Astrocyte of the spinal cord (primary cell): ENCODE measurements at regions not wholly inside any gene's neighbourhood (a gene's known extent, or its start where the extent isn't known, plus 50 kb on each side); places are given as distances from the start of the nearest gene placed in this dataset.

Experiments
- DNase-seq: peaks from one replicate; pipeline ENCODE4 v3.0.0; 2011; ENCODE audit warnings: low read depth, low spot score
- H3K4me3 ChIP-seq: 2 replicates; pipeline ENCODE4 v1.5.1; 2011; ENCODE audit warnings: low read depth, mild to moderate bottlenecking, low read length, moderate library complexity
- in situ Hi-C: cut with HindIII; loops from 2 replicates; pipeline ENCODE4 v1.10.0; 2017; ENCODE audit warnings: low sequenced_read_pairs
- TF ChIP-seq, protein P1 (sequence below): IDR thresholded peaks from 2 replicates; pipeline ENCODE4 v1.5.1; 2012; ENCODE audit warnings: low read depth, mild to moderate bottlenecking, low read length, inconsistent platforms

DNA sequence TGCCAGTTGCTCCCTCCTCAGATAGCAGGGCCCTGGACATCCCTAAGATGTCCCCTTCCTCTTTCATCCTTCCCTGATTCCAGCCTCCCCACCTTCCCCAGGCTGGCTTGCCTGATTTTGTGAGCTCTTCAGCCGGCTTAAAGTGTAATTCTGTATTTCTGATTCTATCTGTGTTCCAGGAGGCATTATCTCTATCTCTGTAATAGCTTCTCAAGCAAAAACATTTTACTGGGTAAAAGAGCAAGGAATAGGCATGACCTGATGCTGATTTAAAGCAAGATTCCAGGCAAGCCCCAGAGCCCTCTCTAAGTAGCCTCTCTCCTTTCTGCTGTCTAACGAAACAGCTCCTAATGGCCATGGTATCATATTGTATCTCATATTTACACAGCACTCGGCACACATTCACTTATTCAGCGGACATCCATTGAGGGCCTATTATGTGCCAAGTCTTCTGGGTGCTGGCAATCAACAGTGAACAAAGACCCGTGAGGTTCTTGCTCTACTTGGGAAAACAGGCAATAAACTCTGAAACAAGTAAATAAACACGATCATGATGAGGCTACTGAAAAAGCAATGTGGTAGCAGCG lies 100.9 kb upstream of the MSX2 start:
- TF ChIP-seq, protein P1, sequence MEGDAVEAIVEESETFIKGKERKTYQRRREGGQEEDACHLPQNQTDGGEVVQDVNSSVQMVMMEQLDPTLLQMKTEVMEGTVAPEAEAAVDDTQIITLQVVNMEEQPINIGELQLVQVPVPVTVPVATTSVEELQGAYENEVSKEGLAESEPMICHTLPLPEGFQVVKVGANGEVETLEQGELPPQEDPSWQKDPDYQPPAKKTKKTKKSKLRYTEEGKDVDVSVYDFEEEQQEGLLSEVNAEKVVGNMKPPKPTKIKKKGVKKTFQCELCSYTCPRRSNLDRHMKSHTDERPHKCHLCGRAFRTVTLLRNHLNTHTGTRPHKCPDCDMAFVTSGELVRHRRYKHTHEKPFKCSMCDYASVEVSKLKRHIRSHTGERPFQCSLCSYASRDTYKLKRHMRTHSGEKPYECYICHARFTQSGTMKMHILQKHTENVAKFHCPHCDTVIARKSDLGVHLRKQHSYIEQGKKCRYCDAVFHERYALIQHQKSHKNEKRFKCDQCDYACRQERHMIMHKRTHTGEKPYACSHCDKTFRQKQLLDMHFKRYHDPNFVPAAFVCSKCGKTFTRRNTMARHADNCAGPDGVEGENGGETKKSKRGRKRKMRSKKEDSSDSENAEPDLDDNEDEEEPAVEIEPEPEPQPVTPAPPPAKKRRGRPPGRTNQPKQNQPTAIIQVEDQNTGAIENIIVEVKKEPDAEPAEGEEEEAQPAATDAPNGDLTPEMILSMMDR = no peak
- no peak overlapping the region for H3K4me3 ChIP-seq
- in situ Hi-C loops = no loop called here
- no peak for DNase-seq

DNA sequence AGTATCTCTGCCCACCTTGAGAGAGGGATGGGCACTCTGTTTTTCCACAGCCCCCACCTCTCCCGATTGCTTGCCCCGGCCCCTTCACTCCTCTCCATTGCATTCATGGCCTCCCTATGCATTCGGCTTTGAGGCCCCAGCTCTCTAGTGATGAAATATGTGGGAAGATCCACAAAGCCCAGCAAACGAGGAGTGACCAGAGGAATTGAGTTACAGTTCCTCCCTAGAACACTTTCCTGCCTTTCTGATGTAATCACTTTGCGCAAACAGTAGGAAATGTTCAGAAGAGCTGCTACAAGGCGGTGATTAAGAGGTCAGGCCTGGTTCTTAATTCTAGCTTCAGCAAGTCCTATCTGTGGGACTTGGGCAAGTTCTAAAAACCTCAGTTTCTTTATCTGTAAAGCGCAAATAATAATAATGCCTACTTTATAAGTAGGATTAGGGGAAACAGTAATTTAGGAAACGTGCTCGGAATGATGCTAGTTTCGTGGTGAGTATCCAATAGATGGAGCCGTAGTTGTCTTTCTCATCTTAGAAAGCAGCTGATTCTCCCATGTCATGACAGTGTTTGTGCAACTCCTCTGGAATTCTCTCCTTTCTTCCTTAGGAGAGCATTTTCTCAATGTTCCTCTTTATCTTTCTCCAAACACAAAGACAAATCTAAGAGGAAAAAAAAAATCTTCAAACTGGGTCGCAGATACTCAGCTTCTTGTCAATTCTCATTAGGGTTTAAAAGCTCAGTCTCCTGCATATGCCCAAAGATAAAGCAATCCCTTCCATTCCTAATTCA lies 99.5 kb upstream of the MSX2 start:
- TF ChIP-seq, protein P1 = no peak
- in situ Hi-C loops = no loop called here
- no peak overlapping the region for H3K4me3 ChIP-seq
- DNase-seq = no peak

DNA sequence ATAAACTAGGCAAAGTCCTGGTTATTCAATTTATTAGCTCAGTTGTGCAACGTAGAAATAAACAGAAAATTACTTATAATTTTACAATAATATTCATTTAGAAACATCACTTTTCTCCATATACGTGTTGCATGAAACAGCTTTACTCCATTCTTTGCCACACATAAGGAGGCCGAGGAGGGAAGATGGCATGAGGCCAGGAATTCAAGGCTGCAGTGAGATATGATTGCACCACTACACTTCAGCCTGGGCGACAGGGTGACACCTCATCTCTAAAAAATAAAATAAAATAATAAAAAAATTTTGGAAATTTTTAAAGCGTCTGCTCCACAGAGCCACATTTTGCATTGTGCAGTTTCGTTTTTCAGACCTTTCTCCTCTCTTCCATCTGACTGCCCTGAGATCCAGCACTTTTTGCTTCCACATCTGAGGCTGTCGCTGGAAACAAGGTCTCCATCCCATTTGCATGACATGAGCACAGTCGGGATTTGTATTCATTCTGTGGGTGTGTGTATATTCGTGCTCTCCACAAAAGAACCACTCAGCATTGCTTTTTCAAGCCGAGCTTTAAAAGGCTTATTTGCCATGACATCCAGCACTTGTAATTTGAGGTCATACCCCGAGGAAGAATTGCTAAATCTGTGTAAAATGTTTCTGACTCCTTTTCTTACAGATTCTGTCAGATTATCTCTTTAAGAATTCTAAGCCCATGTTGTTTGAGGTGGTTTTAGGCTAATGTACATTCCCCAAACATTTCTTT lies 98.6 kb upstream of the MSX2 start:
- TF ChIP-seq, protein P1 = no peak
- DNase-seq = no peak
- in situ Hi-C loops = no loop called here
- H3K4me3 ChIP-seq = no peak overlapping the region

DNA sequence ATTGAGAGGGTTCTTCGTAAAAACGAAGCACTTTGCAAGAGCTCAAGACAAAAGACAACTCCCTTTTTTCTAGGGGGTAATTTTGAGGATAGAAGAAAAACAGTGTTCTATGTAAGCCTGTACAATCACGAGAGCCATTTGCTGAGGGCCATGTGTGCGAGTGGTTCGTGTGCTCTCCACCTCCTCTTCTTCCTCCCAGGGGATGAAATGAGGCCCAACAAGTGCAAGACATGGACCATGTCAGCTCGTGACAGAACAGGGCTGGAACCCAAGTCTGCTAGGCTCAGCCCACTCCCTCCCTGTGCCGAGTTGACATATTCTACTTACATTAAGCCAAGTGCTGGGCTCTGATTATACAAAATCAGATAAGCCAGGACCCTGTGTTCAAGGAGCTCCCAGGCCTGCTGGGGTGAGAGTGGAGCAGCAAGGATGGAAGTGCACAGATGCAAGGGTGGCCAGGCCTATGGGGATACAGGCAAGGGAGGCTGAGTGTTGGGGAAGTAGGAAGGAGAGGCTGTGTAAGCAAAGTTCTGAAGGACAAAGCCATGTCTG lies 97.9 kb upstream of the MSX2 start:
- DNase-seq = no peak
- TF ChIP-seq, protein P1 = no peak
- in situ Hi-C loops = no loop called here
- H3K4me3 ChIP-seq = no peak overlapping the region

DNA sequence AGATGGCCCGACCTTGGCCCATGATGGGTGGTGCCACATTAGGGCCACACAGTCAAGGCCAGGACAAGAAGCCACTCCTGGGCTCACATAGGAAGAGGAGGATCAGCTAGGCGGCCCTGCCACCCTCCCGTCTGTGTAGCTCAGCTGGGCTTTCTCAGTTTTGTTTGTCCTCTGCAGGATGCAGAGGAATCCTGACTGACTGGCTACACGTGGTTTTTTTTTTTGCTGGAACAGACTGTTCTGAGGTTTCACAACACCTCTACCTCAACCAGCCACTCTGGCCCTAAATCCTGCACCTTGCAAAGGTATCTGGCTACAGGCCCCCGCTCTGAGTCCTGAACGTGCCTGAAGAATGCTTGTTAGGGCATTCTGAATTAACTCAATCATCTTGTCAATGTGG lies 88.3 kb upstream of the MSX2 start:
- TF ChIP-seq, protein P1 = no peak
- no peak overlapping the region for H3K4me3 ChIP-seq
- DNase-seq = no peak
- in situ Hi-C loops = no loop called here

DNA sequence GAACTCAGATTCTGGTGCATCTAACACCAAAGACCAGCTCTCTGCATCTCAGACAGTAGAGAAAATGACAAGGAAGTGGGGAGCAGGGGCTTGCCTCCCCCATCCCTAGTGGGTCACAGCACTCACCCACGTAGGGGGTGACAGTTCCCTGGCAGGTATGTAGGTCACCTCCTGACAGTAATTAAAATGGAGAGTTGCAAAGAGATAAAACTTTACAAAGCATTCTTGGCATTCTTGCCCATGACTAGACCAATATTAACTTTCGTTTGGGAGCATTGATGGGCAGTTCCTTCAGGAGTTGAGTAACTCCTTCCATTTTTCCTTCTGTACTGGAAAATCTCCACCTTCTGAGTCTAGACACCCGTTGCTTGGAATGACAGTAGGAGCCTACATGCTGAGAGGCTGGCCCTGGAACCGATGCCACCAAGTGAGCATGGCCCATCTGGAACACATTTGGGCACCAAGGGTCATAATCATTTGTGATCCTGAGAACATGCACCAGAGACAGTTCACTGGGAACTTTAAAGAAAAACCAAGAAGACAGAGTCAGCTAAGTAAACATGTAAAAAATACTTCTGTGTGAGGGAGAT lies 81.5 kb upstream of the MSX2 start:
- H3K4me3 ChIP-seq = no peak overlapping the region
- TF ChIP-seq, protein P1 = no peak
- DNase-seq = no peak
- in situ Hi-C loops = no loop called here
